WTC11 (cell line): ENCODE measurements at regions not wholly inside any gene's neighbourhood (a gene's known extent, or its start where the extent isn't known, plus 50 kb on each side); places are given as distances from the start of the nearest gene placed in this dataset.

Experiments
- ATAC-seq: fragments of 200-7000 bp; cut with Tn5 transposase; 2 replicates; pipeline ENCODE4 v1.10.0; 2021; ENCODE audit warnings: mild to moderate bottlenecking, moderate library complexity
- CTCF ChIA-PET: fragments of 300-600 bp; sonication (Branson Sonifier 250); formaldehyde crosslinking; loops from one replicate; lab custom pipeline; 2021; ENCODE audit warnings: antibody characterized with exemption; lab: Charles Lee
- POLR2A ChIA-PET: fragments of 350-600 bp; sonication (Branson Sonifier 250); formaldehyde crosslinking; loops from one replicate; lab custom pipeline; 2021; ENCODE audit warnings: antibody characterized with exemption; lab: Charles Lee
- DNase-seq: peaks from one replicate; pipeline ENCODE4 v3.0.0; 2021; ENCODE audit warnings: low spot score
- H3K27ac Mint-ChIP-seq: 2 replicates; pipeline ENCODE4 v1.8.0; 2021; ENCODE audit warnings: mixed read lengths
- H3K27me3 Mint-ChIP-seq: 2 replicates; pipeline ENCODE4 v1.8.0; 2021; ENCODE audit warnings: low read depth, mild to moderate bottlenecking, moderate library complexity, mixed read lengths
- H3K36me3 Mint-ChIP-seq: 2 replicates; pipeline ENCODE4 v1.8.0; 2021; ENCODE audit warnings: mixed read lengths
- H3K4me1 Mint-ChIP-seq: 2 replicates; pipeline ENCODE4 v1.8.0; 2022; ENCODE audit warnings: mixed read lengths
- H3K4me3 Mint-ChIP-seq: 2 replicates; pipeline ENCODE4 v1.8.0; 2021; ENCODE audit warnings: mild to moderate bottlenecking, moderate library complexity, mixed read lengths
- H3K9me3 Mint-ChIP-seq: 2 replicates; pipeline ENCODE4 v1.8.0; 2021; ENCODE audit warnings: mixed read lengths
- CDX4 ChIP-seq: fragments of 250-450 bp; sonication (Bioruptor Pico); IDR thresholded peaks from 2 replicates; pipeline ENCODE4 v1.9.0; 2021; ENCODE audit warnings: moderate library complexity, mild to moderate bottlenecking, inconsistent platforms, borderline replicate concordance
- ERG ChIP-seq: fragments of 250-450 bp; sonication (Bioruptor Pico); IDR thresholded peaks from 2 replicates; pipeline ENCODE4 v1.8.0; 2021; ENCODE audit warnings: mild to moderate bottlenecking
- HMGA2 ChIP-seq: fragments of 250-450 bp; sonication (Bioruptor Pico); IDR thresholded peaks from 2 replicates; pipeline ENCODE4 v1.4.0; 2021; ENCODE audit warnings: mild to moderate bottlenecking, moderate library complexity
- HMGXB4 ChIP-seq: sonication (generic); formaldehyde crosslinking; IDR thresholded peaks from 2 replicates; pipeline ENCODE4 v1.8.1; 2023; ENCODE audit warnings: mild to moderate bottlenecking, moderate library complexity, missing genetic modification reagents
- NFATC4 ChIP-seq: fragments of 250-450 bp; sonication (Bioruptor Pico); IDR thresholded peaks from 2 replicates; pipeline ENCODE4 v1.9.0; 2021; ENCODE audit warnings: mild to moderate bottlenecking
- PRRX2 ChIP-seq: fragments of 250-450 bp; sonication (Bioruptor Pico); IDR thresholded peaks from 2 replicates; pipeline ENCODE4 v1.8.0; 2021; ENCODE audit warnings: mild to moderate bottlenecking
- SMAD3 ChIP-seq: sonication (generic); formaldehyde crosslinking; IDR thresholded peaks from 2 replicates; pipeline ENCODE4 v1.8.0; 2022; ENCODE audit warnings: missing genetic modification reagents, mild to moderate bottlenecking, borderline replicate concordance
- ZNF121 ChIP-seq: sonication (generic); formaldehyde crosslinking; IDR thresholded peaks from 2 replicates; pipeline ENCODE4 v1.8.0; 2023; ENCODE audit warnings: missing genetic modification reagents
- ZNF671 ChIP-seq: fragments of 250-450 bp; sonication (Bioruptor Pico); IDR thresholded peaks from 2 replicates; pipeline ENCODE4 v1.8.0; 2021; ENCODE audit warnings: mild to moderate bottlenecking
- ZSCAN18 ChIP-seq: fragments of 250-450 bp; sonication (Bioruptor Pico); IDR thresholded peaks from 2 replicates; pipeline ENCODE4 v2.1.2; 2022; ENCODE audit warnings: mild to moderate bottlenecking, moderate library complexity
- TF ChIP-seq, protein P1 (sequence below): sonication (generic); formaldehyde crosslinking; IDR thresholded peaks from 2 replicates; pipeline ENCODE4 v1.8.1; 2022; ENCODE audit warnings: mild to moderate bottlenecking, missing genetic modification reagents, moderate library complexity, borderline replicate concordance
- TF ChIP-seq, protein P2 (sequence below): sonication (generic); formaldehyde crosslinking; IDR thresholded peaks from 2 replicates; pipeline ENCODE4 v1.8.1; 2023; ENCODE audit warnings: mild to moderate bottlenecking, missing genetic modification reagents
- TF ChIP-seq, protein P3 (sequence below): sonication (generic); formaldehyde crosslinking; IDR thresholded peaks from 2 replicates; pipeline ENCODE4 v1.8.0; 2023; ENCODE audit warnings: missing genetic modification reagents, mild to moderate bottlenecking, borderline replicate concordance
- TF ChIP-seq, protein P4 (sequence below): sonication (generic); formaldehyde crosslinking; IDR thresholded peaks from 2 replicates; pipeline ENCODE4 v1.8.1; 2023; ENCODE audit warnings: mild to moderate bottlenecking, missing genetic modification reagents
- TF ChIP-seq, protein P5 (sequence below): fragments of 250-450 bp; sonication (Bioruptor Pico); conservative IDR thresholded peaks from 2 replicates; pipeline ENCODE4 v1.9.0; 2021; ENCODE audit warnings: mild to moderate bottlenecking

DNA sequence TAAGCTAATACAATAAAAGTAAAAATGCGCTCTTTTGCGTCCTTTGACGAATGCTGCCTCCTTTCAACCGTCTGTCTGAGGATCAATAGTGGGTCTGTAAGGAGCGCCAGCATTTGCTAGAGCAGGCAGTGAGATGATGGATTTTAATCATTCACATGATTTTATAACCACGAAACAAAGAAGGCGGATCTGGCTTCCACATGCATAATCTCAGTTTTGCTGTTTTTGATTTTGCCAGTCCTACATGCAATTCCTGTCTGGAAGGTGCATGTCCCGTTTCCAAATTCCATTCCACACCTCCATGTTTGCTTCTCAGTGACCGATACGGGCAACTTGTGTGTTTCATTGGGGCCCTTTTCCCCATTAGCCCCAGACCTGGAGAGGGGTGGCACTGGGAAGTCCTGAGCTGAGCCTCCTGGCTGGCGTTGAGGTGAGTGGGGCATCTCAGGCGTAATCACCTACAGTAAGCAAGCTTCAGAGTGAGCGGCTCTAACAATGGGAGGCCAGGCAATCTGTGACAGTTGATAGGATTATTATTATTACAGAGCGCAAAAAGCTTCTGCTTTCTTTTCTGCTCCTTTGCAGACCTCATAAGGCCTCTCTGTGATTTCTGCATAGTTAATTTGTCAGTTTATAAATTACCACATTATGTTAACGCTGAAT is 405.4 kb downstream of the ZSWIM6 start (continued):
- TF ChIP-seq CDX4 (no peak), HMGA2 (CRISPR knock-in tag) (no peak), PRRX2 (no peak), ZNF671 (CRISPR knock-in tag) (no peak), ERG (CRISPR knock-in tag) (no peak)
- TF ChIP-seq, protein P1, sequence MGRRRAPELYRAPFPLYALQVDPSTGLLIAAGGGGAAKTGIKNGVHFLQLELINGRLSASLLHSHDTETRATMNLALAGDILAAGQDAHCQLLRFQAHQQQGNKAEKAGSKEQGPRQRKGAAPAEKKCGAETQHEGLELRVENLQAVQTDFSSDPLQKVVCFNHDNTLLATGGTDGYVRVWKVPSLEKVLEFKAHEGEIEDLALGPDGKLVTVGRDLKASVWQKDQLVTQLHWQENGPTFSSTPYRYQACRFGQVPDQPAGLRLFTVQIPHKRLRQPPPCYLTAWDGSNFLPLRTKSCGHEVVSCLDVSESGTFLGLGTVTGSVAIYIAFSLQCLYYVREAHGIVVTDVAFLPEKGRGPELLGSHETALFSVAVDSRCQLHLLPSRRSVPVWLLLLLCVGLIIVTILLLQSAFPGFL (CRISPR knock-in tag), result no peak
- TF ChIP-seq, protein P2, sequence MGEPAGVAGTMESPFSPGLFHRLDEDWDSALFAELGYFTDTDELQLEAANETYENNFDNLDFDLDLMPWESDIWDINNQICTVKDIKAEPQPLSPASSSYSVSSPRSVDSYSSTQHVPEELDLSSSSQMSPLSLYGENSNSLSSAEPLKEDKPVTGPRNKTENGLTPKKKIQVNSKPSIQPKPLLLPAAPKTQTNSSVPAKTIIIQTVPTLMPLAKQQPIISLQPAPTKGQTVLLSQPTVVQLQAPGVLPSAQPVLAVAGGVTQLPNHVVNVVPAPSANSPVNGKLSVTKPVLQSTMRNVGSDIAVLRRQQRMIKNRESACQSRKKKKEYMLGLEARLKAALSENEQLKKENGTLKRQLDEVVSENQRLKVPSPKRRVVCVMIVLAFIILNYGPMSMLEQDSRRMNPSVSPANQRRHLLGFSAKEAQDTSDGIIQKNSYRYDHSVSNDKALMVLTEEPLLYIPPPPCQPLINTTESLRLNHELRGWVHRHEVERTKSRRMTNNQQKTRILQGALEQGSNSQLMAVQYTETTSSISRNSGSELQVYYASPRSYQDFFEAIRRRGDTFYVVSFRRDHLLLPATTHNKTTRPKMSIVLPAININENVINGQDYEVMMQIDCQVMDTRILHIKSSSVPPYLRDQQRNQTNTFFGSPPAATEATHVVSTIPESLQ (CRISPR knock-in tag), result no peak
- TF ChIP-seq, protein P3, sequence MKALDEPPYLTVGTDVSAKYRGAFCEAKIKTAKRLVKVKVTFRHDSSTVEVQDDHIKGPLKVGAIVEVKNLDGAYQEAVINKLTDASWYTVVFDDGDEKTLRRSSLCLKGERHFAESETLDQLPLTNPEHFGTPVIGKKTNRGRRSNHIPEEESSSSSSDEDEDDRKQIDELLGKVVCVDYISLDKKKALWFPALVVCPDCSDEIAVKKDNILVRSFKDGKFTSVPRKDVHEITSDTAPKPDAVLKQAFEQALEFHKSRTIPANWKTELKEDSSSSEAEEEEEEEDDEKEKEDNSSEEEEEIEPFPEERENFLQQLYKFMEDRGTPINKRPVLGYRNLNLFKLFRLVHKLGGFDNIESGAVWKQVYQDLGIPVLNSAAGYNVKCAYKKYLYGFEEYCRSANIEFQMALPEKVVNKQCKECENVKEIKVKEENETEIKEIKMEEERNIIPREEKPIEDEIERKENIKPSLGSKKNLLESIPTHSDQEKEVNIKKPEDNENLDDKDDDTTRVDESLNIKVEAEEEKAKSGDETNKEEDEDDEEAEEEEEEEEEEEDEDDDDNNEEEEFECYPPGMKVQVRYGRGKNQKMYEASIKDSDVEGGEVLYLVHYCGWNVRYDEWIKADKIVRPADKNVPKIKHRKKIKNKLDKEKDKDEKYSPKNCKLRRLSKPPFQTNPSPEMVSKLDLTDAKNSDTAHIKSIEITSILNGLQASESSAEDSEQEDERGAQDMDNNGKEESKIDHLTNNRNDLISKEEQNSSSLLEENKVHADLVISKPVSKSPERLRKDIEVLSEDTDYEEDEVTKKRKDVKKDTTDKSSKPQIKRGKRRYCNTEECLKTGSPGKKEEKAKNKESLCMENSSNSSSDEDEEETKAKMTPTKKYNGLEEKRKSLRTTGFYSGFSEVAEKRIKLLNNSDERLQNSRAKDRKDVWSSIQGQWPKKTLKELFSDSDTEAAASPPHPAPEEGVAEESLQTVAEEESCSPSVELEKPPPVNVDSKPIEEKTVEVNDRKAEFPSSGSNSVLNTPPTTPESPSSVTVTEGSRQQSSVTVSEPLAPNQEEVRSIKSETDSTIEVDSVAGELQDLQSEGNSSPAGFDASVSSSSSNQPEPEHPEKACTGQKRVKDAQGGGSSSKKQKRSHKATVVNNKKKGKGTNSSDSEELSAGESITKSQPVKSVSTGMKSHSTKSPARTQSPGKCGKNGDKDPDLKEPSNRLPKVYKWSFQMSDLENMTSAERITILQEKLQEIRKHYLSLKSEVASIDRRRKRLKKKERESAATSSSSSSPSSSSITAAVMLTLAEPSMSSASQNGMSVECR (CRISPR knock-in tag), result no peak
- TF ChIP-seq, protein P4, sequence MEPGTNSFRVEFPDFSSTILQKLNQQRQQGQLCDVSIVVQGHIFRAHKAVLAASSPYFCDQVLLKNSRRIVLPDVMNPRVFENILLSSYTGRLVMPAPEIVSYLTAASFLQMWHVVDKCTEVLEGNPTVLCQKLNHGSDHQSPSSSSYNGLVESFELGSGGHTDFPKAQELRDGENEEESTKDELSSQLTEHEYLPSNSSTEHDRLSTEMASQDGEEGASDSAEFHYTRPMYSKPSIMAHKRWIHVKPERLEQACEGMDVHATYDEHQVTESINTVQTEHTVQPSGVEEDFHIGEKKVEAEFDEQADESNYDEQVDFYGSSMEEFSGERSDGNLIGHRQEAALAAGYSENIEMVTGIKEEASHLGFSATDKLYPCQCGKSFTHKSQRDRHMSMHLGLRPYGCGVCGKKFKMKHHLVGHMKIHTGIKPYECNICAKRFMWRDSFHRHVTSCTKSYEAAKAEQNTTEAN (CRISPR knock-in tag), result no peak
- TF ChIP-seq, all 79 proteins: peak for 0

DNA sequence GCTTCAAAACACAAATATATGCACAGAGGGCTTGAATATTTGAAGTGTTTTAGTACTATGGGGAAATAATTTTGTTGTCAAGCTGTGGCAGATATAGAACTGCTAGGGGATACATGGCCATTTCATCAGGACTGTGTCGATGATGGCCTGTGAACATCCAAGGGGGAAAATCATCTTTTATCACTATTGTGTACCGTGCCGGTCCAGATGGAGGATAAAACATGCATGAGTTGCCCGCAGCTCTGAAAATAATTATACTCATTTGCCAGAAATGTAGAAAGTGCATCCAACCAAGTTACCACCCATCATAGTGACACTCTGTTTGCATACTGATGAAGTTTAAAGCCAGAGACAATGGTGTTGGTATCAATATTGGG is 405.9 kb downstream of the ZSWIM6 start:
- DNase-seq (no peak), ATAC-seq (no peak)
- Mint-ChIP-seq H3K27me3 (peaks cover 3% of the 10 kb centered on the region; the same call in 1 of the 2 replicates), H3K36me3 (no peaks in the 10 kb centered on the region), H3K4me3 (no peak overlapping the region), H3K4me1 (peaks cover 29% of the 10 kb centered on the region), H3K27ac (no peak overlapping the region), H3K9me3 (no peaks in the 10 kb centered on the region)
- TF ChIP-seq HMGXB4 (CRISPR knock-in tag) (no peak), ZSCAN18 (CRISPR knock-in tag) (no peak), ZNF121 (CRISPR knock-in tag) (no peak), SMAD3 (no peak), NFATC4 (CRISPR knock-in tag) (no peak)
- TF ChIP-seq, protein P2 (CRISPR knock-in tag), result no peak
- TF ChIP-seq, protein P5, sequence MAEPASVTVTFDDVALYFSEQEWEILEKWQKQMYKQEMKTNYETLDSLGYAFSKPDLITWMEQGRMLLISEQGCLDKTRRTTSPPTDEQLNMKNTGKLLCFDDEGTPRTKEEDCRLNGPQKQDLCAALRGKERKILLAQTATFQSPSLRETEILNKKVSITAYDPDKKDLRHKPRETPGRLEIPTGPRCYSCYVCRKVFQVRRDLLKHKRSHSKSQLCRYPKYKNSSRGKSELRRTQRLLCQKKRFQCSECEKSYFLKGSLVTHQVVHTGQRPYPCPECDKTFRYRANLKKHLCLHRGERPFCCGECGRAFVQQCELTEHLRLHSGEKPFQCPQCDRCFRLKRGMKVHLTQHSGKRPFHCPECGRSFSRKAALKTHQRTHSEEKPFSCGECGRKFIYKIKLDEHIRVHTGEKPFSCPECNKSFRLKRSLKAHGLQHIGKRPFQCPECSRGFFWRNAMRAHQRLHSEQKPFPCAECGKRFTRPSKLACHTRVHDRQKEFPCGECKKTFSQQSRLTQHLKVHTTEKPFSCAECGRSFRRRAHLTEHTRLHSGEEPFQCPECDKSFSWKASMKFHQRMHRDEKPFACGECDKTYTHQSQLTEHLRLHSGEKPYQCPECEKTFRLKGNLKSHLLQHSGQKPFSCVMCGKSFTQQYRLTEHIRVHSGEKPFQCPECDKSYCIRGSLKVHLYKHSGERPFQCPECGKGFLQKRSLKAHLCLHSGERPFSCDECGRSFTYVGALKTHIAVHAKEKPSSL (CRISPR knock-in tag), result no peak
- ChIA-PET CTCF (interaction anchor here (1.3 to 1.5 kb wide), 2 partner anchors 30 to 79 kb away, joined by 4 to 6 read pairs; no protein-coding TSS in a partner anchor), POLR2A (no interaction called here)
